Thyroid gland (tissue), 4 donors: ENCODE measurements at regions not wholly inside any gene's neighbourhood (a gene's known extent, or its start where the extent isn't known, plus 50 kb on each side); places are given as distances from the start of the nearest gene placed in this dataset.

Source experiments
- POLR2A ChIP-seq, 2 donors: fragments of 450-650 bp; IDR thresholded peaks; one replicate each; pipeline ENCODE4 v1.6.1; 2017; ENCODE audit warnings: antibody characterized with exemption in 2 of 2, mild to moderate bottlenecking in 2 of 2, moderate library complexity in 1 of 2
- TF ChIP-seq, protein P1 (sequence below), 6 experiments: fragments of 200-600 bp in 3 of 6; fragments of 450-650 bp in 3 of 6; sonication (generic) in 3 of 6; IDR thresholded peaks; one replicate each; pipeline ENCODE4 v1.5.1; 2016 to 2019; ENCODE audit warnings: antibody characterized with exemption in 6 of 6, mild to moderate bottlenecking in 2 of 6, inconsistent platforms in 1 of 6, moderate library complexity in 1 of 6

DNA sequence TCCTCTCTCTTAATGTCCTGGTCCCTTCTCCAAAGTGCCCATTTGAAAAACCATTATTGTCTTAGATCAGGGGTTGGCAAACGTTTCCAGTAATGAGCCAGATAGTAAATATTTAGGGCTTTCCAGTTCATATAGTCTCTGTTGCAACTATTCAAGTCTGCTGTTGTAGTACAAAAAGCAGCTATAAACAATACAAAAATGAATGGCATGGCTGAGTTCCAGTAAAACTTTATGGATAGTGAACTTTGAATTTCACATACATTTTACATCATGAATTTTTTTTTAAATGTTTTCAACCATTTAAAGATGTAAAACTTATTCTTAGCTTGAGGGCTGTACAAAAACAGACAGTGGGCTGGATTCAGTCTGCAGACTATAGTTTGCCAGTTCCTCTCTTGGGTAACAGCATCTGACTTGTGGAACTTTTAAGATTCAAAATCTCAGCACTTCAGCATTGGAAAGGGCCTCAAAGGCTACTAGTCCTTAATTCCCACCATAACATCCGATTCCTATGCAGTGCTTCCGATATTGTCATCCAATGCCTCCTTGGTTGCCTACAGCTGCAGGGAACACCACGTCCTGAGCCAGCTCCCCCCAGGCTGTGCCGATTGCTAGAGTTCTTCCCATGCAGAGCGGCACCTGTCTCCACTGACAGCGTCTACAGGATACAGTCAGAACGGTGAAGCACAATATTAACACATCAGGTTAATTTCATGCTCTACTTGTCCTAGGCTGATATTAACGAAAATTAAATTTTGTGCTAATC is 65.6 kb upstream of the E2F8 start:
- TF ChIP-seq, protein P1, sequence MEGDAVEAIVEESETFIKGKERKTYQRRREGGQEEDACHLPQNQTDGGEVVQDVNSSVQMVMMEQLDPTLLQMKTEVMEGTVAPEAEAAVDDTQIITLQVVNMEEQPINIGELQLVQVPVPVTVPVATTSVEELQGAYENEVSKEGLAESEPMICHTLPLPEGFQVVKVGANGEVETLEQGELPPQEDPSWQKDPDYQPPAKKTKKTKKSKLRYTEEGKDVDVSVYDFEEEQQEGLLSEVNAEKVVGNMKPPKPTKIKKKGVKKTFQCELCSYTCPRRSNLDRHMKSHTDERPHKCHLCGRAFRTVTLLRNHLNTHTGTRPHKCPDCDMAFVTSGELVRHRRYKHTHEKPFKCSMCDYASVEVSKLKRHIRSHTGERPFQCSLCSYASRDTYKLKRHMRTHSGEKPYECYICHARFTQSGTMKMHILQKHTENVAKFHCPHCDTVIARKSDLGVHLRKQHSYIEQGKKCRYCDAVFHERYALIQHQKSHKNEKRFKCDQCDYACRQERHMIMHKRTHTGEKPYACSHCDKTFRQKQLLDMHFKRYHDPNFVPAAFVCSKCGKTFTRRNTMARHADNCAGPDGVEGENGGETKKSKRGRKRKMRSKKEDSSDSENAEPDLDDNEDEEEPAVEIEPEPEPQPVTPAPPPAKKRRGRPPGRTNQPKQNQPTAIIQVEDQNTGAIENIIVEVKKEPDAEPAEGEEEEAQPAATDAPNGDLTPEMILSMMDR (IDR thresholded peaks at IDR 0.05) = no peak
- no peak for TF ChIP-seq POLR2A (IDR thresholded peaks at IDR 0.05)
